ENCODE measurements at regions not wholly inside any gene's neighbourhood (a gene's known extent, or its start where the extent isn't known, plus 50 kb on each side); places are given as distances from the start of the nearest gene placed in this dataset.

GRCh38 chr22:25492162-25492561 is 72.3 kb upstream of the GRK3 start:
- H3K4me1 Mint-ChIP-seq (ENCODE audit: low read depth), result peaks cover 26% of the 10 kb centered on the region

GRCh38 chr22:25492841-25493734 is 71.4 kb upstream of the GRK3 start:
- no peaks in the 10 kb centered on the region for H3K27me3 Mint-ChIP-seq (ENCODE audit: low read depth)
- DNase-seq (ENCODE audit: low spot score), result no peak
- peaks cover 23% of the 10 kb centered on the region for H3K36me3 Mint-ChIP-seq (ENCODE audit: low read depth)
- TF ChIP-seq CTCF (IDR thresholded peaks at IDR 0.05), result no peak
- no peaks in the 10 kb centered on the region for H3K9me3 Mint-ChIP-seq (ENCODE audit: low read depth)
- no peak overlapping the region for H3K4me3 Mint-ChIP-seq (ENCODE audit: unreplicated experiment)
- H3K27ac Mint-ChIP-seq (ENCODE audit: unreplicated experiment), result no peak overlapping the region
- peaks cover 25% of the 10 kb centered on the region for H3K4me1 Mint-ChIP-seq (ENCODE audit: low read depth)

More at GRCh38 chr22:25492162-25492561, 72.3 kb upstream of the GRK3 start:
- DNase-seq (ENCODE audit: low spot score), result no peak
- H3K27ac Mint-ChIP-seq (ENCODE audit: unreplicated experiment), result no peak overlapping the region
- H3K9me3 Mint-ChIP-seq (ENCODE audit: low read depth), result no peaks in the 10 kb centered on the region
- H3K4me3 Mint-ChIP-seq (ENCODE audit: unreplicated experiment), result no peak overlapping the region
- H3K36me3 Mint-ChIP-seq (ENCODE audit: low read depth), result peaks cover 23% of the 10 kb centered on the region
- H3K27me3 Mint-ChIP-seq (ENCODE audit: low read depth), result no peaks in the 10 kb centered on the region
- TF ChIP-seq CTCF (IDR thresholded peaks at IDR 0.05), result no peak

GRCh38 chr22:25493794-25494193 is 70.7 kb upstream of the GRK3 start:
- H3K4me3 Mint-ChIP-seq (ENCODE audit: unreplicated experiment), result no peak overlapping the region
- no peaks in the 10 kb centered on the region for H3K9me3 Mint-ChIP-seq (ENCODE audit: low read depth)
- no peak for DNase-seq (ENCODE audit: low spot score)
- H3K36me3 Mint-ChIP-seq (ENCODE audit: low read depth), result peaks cover 23% of the 10 kb centered on the region
- peaks cover 18% of the 10 kb centered on the region for H3K4me1 Mint-ChIP-seq (ENCODE audit: low read depth)
- H3K27ac Mint-ChIP-seq (ENCODE audit: unreplicated experiment), result no peak overlapping the region
- no peak for TF ChIP-seq CTCF (IDR thresholded peaks at IDR 0.05)
- no peaks in the 10 kb centered on the region for H3K27me3 Mint-ChIP-seq (ENCODE audit: low read depth)

- H3K9me3 Mint-ChIP-seq (ENCODE audit: low read depth), result no peaks in the 10 kb centered on the region
- no peaks in the 10 kb centered on the region for H3K27me3 Mint-ChIP-seq (ENCODE audit: low read depth)
- H3K27ac Mint-ChIP-seq (ENCODE audit: unreplicated experiment), result no peak overlapping the region
- peaks cover 15% of the 10 kb centered on the region for H3K4me1 Mint-ChIP-seq (ENCODE audit: low read depth)
- TF ChIP-seq CTCF (IDR thresholded peaks at IDR 0.05), result no peak
- H3K4me3 Mint-ChIP-seq (ENCODE audit: unreplicated experiment), result no peak overlapping the region
- no peak for DNase-seq (ENCODE audit: low spot score)
- peaks cover 21% of the 10 kb centered on the region for H3K36me3 Mint-ChIP-seq (ENCODE audit: low read depth)
Observed at GRCh38 chr22:25494774-25495173, 69.7 kb upstream of the GRK3 start.

- no peaks in the 10 kb centered on the region for H3K9me3 Mint-ChIP-seq (ENCODE audit: low read depth)
- DNase-seq (ENCODE audit: low spot score), result no peak
- H3K27ac Mint-ChIP-seq (ENCODE audit: unreplicated experiment), result no peak overlapping the region
- no peak for TF ChIP-seq CTCF (IDR thresholded peaks at IDR 0.05)
- H3K4me3 Mint-ChIP-seq (ENCODE audit: unreplicated experiment), result no peak overlapping the region
- peaks cover 15% of the 10 kb centered on the region for H3K4me1 Mint-ChIP-seq (ENCODE audit: low read depth)
- H3K36me3 Mint-ChIP-seq (ENCODE audit: low read depth), result peaks cover 17% of the 10 kb centered on the region
- H3K27me3 Mint-ChIP-seq (ENCODE audit: low read depth), result no peaks in the 10 kb centered on the region
Observed at GRCh38 chr22:25495285-25495684, 69.2 kb upstream of the GRK3 start.

Data from chondrocyte (in vitro differentiated cells).